ENCODE measurements at regions not wholly inside any gene's neighbourhood (a gene's known extent, or its start where the extent isn't known, plus 50 kb on each side); places are given as distances from the start of the nearest gene placed in this dataset.

DNA sequence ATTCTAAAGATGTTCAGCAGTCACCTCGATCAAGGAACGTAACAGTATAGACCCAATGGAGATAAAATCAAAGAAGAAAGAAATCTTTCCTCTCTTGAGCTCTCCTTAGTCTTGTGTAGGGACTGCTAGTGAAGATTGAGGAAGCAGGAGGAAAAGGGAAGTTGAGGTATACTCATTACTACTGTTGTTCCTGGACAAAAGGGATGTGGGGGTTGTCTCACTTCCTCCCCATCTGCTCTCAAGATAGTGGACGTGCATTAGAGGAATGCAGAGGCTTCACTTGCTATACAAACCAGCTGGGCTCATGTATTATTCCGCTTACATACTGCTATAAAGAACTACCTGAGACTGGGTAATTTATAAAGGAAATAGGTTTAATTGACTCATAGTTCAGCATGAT lies 208.9 kb upstream of the ARHGEF9 start:
- no peak for DNase-seq

GRCh38 chrX:63985906-63986305 lies 200.9 kb upstream of the ARHGEF9 start:
- DNase-seq = no peak

- DNase-seq = no peak
Observed at GRCh38 chrX:63979480-63979879, 194.5 kb upstream of the ARHGEF9 start.

DNA sequence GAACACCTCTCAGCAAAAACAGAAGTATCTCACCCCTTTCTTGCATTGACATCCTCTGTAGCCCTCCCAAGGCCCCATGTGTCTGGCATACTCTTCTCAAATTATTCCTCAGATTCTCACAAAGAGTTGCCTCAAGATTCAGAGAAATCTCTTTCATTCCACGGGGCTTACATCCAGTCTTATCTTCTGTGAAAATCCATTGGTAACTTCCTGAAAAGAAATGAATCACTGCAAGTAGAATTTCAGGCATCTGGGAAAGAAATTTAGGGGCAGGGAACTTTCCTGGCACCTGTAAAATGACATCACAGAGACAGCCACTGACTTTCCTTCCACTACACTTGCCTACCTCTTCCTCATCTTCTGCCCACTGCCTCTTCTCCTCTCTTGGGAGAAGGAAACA lies 182.5 kb upstream of the ARHGEF9 start:
- no peak for DNase-seq

DNA sequence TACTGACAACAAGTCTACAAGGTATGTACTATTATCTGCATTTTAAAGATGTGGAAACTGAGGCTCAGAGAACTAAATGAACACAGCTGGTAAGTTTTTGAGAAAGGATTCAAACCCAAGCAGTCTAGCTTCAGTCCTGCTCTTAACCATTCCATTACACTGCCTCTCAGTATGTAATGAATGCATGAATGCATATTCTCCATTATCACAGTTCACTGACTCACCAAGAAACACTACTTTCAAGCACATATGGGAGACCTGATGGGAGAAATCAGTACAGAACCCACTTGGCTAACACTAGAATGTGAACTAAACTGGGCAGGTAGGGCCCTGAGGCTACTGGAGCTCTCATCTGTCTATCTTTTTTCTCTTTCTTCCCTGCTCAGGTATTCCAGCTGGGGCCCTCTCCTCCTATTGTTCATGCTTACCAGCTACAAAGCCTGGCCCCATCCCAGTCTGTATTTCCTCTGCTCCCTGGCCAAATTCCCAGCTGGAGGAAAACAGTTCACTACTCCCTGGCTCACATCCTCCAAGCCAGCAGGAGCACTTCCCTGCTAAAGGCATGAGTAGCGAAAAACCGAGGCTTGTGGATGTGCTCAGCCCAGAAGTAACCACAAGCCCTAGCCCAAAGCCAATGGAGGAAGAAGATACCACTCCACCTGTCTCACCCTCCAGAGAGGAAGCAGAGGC lies 178.2 kb upstream of the ARHGEF9 start:
- DNase-seq = no peak

GRCh38 chrX:63961964-63962363 lies 176.9 kb upstream of the ARHGEF9 start:
- no peak for DNase-seq

- no peak for DNase-seq
Observed at GRCh38 chrX:63959975-63960374, 175.0 kb upstream of the ARHGEF9 start.

DNA sequence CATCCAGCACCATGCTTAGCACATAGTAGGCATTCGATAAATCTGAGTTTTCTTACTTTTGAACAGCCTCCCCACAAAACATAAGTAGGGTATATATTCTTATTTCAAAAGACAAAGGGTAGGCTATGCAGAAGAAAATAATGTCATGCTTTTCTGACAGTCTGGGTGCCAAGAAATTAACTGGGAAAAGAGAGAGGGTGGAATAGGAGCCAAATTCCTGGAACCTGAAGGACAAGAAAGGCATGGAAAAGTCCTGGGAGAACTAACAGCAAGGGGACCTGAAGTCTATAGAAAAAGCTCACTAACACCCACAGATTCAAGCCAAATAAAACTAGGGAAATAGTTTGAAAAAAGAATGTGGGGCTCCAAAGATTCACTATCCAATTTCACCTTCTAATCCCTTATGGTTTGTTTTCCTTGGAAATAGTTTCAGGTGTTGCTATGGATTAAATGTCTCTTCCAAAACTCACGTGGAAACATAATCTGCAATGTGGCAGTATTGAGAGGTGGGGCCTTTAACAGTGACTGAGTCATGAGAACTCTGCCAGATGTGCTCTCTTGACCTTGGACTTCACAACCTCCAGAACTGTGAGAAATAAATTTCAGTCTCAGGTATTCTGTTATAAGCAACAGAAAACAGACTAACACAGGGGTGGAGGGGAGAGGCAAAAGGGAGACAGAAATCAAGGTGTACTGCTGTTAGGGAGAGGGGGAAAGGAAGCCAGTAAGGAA lies 173.3 kb upstream of the ARHGEF9 start:
- no peak for DNase-seq

- peak; percentile 16 for DNase-seq
Observed at GRCh38 chrX:63935835-63936234, 150.8 kb upstream of the ARHGEF9 start.

- no peak for DNase-seq
Observed at GRCh38 chrX:63934791-63935190, 149.8 kb upstream of the ARHGEF9 start.

DNA sequence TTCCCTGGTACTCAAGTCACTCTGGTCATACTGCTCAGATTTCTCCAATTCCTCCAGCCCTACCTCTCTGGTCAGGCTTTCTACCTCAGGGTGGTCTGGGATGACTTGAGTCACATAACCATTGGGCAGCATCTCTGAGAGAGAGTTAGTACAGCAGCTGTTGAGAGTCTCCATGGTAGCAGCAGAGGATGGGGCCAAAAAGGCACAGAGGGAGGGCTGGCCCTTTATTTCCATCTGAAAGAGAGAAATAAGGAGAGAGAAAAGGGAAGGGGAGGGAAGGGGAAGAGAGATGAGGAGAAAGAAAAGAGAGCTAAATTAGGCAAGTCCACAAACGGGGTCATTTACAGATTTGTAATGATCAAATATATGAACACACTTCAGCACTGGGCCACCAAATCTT lies 149.1 kb upstream of the ARHGEF9 start:
- no peak for DNase-seq

DNA sequence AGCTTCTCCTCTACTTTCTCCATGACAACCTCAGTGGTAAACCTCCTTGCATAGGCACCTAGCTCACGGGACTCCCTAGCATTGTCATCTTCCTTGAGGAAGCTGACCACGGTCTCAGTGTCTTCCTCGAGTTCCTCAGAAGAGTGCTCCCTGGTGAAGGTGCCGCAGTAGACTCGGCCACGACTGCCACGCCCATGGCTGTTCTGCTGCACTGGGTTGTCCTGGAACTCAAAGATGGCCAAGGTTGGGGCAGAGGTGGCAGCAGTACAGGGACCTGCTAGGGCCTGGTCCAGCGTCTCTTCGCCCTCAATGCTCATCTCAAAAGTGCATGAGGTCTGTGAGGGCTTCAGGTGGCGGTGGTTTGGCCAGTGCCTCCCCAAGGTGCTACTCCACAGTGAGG lies 147.9 kb upstream of the ARHGEF9 start:
- no peak for DNase-seq

- peak; percentile 50 for DNase-seq
Observed at GRCh38 chrX:63932006-63932405, 147.0 kb upstream of the ARHGEF9 start.

DNA sequence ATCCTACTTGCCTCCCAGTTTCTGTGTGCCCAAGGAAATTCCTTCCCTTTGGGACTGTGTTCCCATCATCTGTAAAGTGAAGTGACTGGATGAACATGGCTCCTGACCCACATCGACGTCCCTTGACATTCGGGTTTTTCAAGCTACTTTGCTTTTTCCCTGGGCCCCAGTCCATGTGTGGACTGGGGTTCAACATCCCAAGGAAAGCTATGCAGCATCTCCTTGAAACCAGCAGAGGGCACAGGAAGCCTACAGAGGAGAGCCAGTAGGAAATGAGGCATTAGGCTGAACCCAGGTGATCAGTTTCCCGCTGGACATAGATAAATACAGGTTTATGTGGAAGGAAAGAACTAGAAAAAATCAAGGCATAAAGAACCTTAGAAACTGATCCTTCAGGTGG lies 145.1 kb upstream of the ARHGEF9 start:
- peak; percentile 5 for DNase-seq

DNA sequence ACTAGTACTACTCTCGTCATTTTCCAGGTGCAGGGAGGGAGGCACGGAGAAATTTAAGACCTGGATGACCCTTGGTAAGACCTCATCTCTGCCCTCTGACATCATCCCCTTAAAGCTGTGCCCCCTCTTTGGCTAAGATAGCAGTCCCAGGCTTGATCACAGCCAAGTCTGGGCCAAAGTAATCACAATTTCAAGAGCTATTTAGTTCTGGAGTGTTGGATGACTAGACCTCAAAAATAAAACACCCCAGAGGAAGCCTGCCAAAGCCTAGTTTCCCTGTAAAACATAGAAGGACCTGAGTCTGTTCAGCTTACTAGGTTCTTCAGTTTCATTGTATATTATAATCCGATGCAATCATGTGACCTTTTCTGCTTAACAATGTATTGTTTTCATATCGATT lies 144.6 kb upstream of the ARHGEF9 start:
- DNase-seq = no peak

DNA sequence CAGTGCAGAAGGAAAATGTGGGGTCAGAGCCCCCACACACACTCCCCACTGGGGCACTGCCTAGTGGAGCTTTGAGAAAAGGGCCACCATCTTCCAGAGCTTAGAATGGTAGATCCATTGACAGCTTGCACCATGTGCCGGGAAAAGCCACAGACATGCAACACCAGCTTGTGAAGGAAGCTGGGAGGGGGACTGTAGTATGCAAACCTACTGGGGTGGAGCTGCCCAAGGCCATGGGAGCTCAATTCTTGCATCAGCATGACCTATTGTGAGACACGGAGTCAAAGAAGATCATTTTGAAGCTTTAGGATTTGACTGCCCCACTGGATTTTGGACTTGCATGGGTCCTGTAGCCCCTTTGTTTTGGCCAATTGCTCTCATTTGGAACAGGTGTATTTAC lies 142.8 kb upstream of the ARHGEF9 start:
- DNase-seq = no peak

DNA sequence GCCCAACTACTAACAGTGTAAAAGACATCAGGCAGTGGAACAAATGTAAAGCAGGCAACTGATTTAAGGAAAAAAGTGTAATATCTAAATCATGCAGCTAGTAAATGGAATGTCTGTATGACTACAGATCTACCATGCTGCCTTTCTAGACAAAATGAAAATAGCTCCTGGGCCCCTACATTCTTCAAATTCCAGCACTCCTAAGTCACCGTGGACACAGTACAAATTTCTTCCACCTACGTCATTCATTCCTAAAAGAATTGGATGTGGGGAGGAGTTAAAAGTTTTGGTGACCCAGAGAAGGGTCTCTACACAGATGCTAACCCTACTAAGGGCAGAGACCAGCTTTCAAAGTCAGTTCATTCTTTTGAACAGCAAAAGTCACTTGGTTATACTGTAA lies 137.2 kb upstream of the ARHGEF9 start:
- DNase-seq = peak; percentile 71

GRCh38 chrX:63920875-63921274 lies 135.9 kb upstream of the ARHGEF9 start:
- no peak for DNase-seq

DNA sequence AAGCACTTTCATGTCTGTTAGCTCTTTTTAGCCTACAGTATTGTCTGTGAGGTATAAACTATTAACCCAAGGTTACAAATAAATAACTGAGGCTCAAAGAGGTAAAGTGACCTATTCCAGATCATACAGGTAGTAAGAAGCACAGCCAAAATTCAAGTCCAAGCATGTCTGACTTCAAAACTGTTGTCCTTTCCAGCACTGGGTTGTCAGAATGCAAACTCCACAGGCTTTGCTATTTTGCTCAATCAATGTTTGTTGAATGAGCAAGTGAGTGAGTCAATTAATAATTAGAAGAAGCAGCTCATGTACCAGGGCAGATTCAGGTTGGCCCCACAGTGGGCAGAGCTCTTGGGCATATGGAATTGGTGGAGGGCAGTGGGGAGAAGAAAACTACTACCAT lies 134.1 kb upstream of the ARHGEF9 start:
- DNase-seq = no peak

- DNase-seq = peak; percentile 47
Observed at GRCh38 chrX:63918611-63919010, 133.6 kb upstream of the ARHGEF9 start.

DNA sequence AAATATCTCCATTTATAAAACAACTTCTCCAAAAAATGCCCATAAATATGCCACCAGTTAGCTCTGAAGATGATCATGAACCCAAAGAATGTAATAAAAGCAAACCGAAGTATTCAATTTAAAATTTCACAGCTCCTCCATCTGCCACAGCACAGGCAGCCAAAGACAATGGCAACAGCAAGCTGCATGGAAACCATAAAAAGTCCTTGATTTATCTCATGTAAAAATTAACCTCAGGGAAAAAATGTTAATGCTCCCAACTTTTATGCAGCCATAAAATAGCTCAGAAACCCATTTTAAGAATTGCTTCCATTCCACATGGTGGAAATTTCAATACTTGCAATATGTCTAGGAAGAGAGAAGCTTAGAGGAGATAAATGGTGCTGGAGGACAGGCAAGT lies 132.3 kb upstream of the ARHGEF9 start:
- DNase-seq = no peak

- DNase-seq = no peak
Observed at GRCh38 chrX:63913719-63914118, 128.7 kb upstream of the ARHGEF9 start.

DNA sequence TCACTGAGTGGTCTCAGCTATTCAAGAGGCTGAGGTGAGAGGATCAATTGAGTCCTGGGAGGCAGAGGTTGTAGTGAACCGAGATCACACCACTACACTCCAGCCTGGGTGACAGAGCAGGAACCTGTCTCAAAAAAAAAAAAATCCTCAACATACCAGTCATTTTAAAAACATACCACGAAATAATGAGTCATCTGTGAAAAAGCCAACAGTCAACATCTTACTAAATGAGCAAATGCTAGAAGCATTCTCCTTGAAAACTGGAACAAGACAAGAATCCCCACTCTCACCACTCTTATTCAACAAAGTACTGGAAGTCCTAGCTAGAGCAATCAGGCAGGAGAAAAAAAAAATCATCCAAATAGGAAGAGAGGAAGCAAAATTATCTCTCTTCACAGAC lies 104.0 kb upstream of the ARHGEF9 start:
- peak; percentile 75 for DNase-seq

GRCh38 chrX:63884821-63885790 lies 100.1 kb upstream of the ARHGEF9 start:
- no peak for DNase-seq
